GM12878 (cell line): ENCODE measurements at regions not wholly inside any gene's neighbourhood (a gene's known extent, or its start where the extent isn't known, plus 50 kb on each side); places are given as distances from the start of the nearest gene placed in this dataset.

Experiments
- ATAC-seq: fragments of 200-7000 bp; cut with Tn5 transposase; 3 replicates; pipeline ENCODE4 v1.9.1; 2020; ENCODE audit warnings: mild to moderate bottlenecking, moderate library complexity
- BruUV-seq: library from RNA; stranded (reverse); fragments of 400-500 nt; replicated peaks from 2 replicates; lab custom pipeline; 2021; lab: Mats Ljungman, UMichigan
- CTCF ChIA-PET: fragments of 300-600 bp; sonication (Branson Sonifier 250); formaldehyde crosslinking; extraction: SDS; loops from one replicate; lab custom pipeline; 2021; ENCODE audit warnings: inconsistent platforms; lab: Yijun Ruan, JAX
- POLR2A ChIA-PET: fragments of 350-600 bp; formaldehyde crosslinking; extraction: SDS; loops from one replicate; lab custom pipeline; 2021; ENCODE audit warnings: inconsistent platforms; lab: Charles Lee
- RAD21 ChIA-PET: fragments of 300-600 bp; sonication (Branson Sonifier 250); formaldehyde crosslinking; loops from one replicate; lab custom pipeline; 2023; ENCODE audit warnings: antibody characterized with exemption; ENCODE audit not compliant: unreplicated experiment; lab: Charles Lee
- SMC1A ChIA-PET: fragments of 300-600 bp; sonication (Branson Sonifier 250); formaldehyde crosslinking; loops from one replicate; lab custom pipeline; 2023; ENCODE audit not compliant: unreplicated experiment, uncharacterized antibody; lab: Charles Lee
- DNase-seq: peaks from one replicate; pipeline ENCODE4 v3.0.0-alpha.2; 2011; ENCODE audit warnings: low read depth, low spot score
- FAIRE-seq: peaks from 3 replicates; lab custom pipeline; 2011; peaks lifted over from hg19 to GRCh38; lab: Jason Lieb, UNC
- H2AFZ ChIP-seq: 2 replicates; pipeline ENCODE4 v1.6.0; 2011; ENCODE audit warnings: low read depth, low read length, control low read depth; ENCODE audit not compliant: control insufficient read depth
- H3K27ac ChIP-seq: 2 replicates; pipeline ENCODE4 v1.5.1; 2011; ENCODE audit warnings: control low read depth; ENCODE audit not compliant: control insufficient read depth, insufficient read depth
- H3K27me3 ChIP-seq, 2 experiments: replicated peaks in 1 of 2; 2 replicates each; pipeline versions ENCODE4 v1.6.0 to v1.6.1; 2011; ENCODE audit warnings: low read length in 1 of 2; ENCODE audit not compliant: control insufficient read depth in 2 of 2, insufficient read depth in 2 of 2
- H3K36me3 ChIP-seq, 2 experiments: 2 replicates each; pipeline ENCODE4 v1.5.1; 2011; ENCODE audit warnings: low read length in 1 of 2; ENCODE audit not compliant: control insufficient read depth in 2 of 2, insufficient read depth in 2 of 2
- H3K4me1 ChIP-seq: 2 replicates; pipeline ENCODE4 v1.6.1; 2011; ENCODE audit warnings: mild to moderate bottlenecking, low read length, moderate library complexity, mixed read lengths; ENCODE audit not compliant: control insufficient read depth, insufficient read depth
- H3K4me2 ChIP-seq: 2 replicates; pipeline ENCODE4 v1.6.0; 2011; ENCODE audit warnings: control low read depth; ENCODE audit not compliant: control insufficient read depth, insufficient read depth
- H3K4me3 ChIP-seq: fragments of 200-600 bp; sonication (generic); 2 replicates; pipeline ENCODE4 v1.5.1; 2016
- H3K79me2 ChIP-seq: 2 replicates; pipeline ENCODE4 v1.6.0; 2011; ENCODE audit warnings: low read length; ENCODE audit not compliant: control insufficient read depth, insufficient read depth
- H3K9ac ChIP-seq: 2 replicates; pipeline ENCODE4 v1.8.0; 2011; ENCODE audit warnings: low read length, control low read depth, mixed read lengths; ENCODE audit not compliant: control insufficient read depth, insufficient read depth
- H3K9me3 ChIP-seq: replicated peaks from 3 replicates; pipeline ENCODE4 v1.5.1; 2011; ENCODE audit warnings: mild to moderate bottlenecking, low read length; ENCODE audit not compliant: control insufficient read depth, insufficient read depth
- H4K20me1 ChIP-seq: 2 replicates; pipeline ENCODE4 v1.6.0; 2011; ENCODE audit not compliant: control insufficient read depth, insufficient read depth
- ATF7 ChIP-seq: fragments of 450-650 bp; IDR thresholded peaks from 2 replicates; pipeline ENCODE4 v1.6.1; 2016; ENCODE audit warnings: low read depth, mild to moderate bottlenecking
- IRF3 ChIP-seq: fragments of 450-650 bp; IDR thresholded peaks from 2 replicates; pipeline ENCODE4 v1.6.1; 2014; ENCODE audit warnings: mild to moderate bottlenecking
- PRDM15 ChIP-seq: fragments of 450-650 bp; formaldehyde crosslinking; IDR thresholded peaks from 2 replicates; pipeline ENCODE4 v1.4.0; 2020; ENCODE audit warnings: mild to moderate bottlenecking, moderate library complexity
- SMARCA5 ChIP-seq: fragments of 450-650 bp; IDR thresholded peaks from 2 replicates; pipeline ENCODE4 v1.6.1; 2017; ENCODE audit warnings: mild to moderate bottlenecking
- ZNF24 ChIP-seq: fragments of 450-650 bp; IDR thresholded peaks from 2 replicates; pipeline ENCODE4 v1.6.1; 2017; ENCODE audit warnings: antibody characterized with exemption, mild to moderate bottlenecking
- ZSCAN29 ChIP-seq: fragments of 450-650 bp; IDR thresholded peaks from 2 replicates; pipeline ENCODE4 v1.6.1; 2017; ENCODE audit warnings: mild to moderate bottlenecking, moderate library complexity
- WGBS: methylation state at CpG from one replicate; pipeline ENCODE4 v1.1.6; 2016; ENCODE audit warnings: low lambda C conversion rate; ENCODE audit not compliant: insufficient replicate concordance, insufficient coverage; ENCODE audit errors: missing lambda C conversion rate; 5-methylcytosine and 5-hydroxymethylcytosine counted together
- in situ Hi-C: fragments of 300-500 bp; cut with MboI; formaldehyde crosslinking; loops from 9 replicates; pipeline ENCODE4 v1.14.3; 2018; ENCODE audit warnings: mixed read lengths
- intact Hi-C: fragments of 100-400 bp; cut with micrococcal nuclease; formaldehyde crosslinking; loops from one replicate; pipeline ENCODE4 v1.14.2; 2022; ENCODE audit not compliant: unreplicated experiment
- TF ChIP-seq, protein P1 (sequence below): IDR thresholded peaks from 2 replicates; pipeline ENCODE4 v1.6.1; 2012; ENCODE audit warnings: low read length, inconsistent platforms
- TF ChIP-seq, protein P2 (sequence below): IDR thresholded peaks from 2 replicates; pipeline ENCODE4 v1.6.1; 2012; ENCODE audit warnings: mild to moderate bottlenecking, low read depth, low read length

DNA sequence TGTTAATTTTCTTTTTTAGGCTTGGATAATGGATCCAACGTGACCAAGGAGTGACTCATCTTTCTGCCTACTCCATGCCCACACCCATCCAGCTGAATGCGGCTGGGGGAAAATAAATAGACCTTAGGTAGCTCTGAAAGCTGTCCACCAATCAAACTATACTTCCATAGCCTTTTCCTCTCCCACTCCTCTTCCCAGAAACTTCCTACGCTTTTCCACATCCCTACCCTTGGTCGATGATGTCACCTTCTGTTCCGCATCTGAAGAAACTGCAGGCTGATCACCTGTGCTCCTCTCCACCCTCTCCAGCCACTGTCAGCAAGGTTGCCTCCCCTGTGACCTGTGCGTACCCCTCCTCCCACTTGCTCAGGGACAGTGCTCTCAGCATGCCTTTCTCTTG lies 359.8 kb upstream of the KLF6 start (continued):
- TF ChIP-seq PRDM15 (CRISPR knock-in tag) (no peak), SMARCA5 (no peak), ZNF24 (no peak)
- TF ChIP-seq, all 136 proteins: peak for 0

DNA sequence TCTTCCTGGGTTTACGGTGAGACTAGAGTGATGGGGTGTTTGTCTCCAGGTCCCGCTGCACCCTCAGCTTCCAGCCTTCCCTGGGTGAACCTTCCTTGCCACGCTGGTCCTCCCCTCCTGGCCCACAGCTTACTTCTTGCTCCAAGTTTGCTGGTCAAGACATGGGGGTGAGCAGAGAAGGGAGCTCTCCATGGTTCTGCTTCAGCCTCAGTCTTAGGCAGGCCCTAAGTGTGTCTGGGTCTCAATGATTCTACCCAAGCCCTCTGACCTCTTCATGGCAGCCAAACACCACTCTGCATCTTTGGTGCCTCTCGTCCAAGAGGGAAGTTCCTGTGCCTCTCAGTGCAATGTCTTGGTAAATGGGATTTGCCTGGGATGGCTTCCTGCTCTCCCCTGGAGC lies 356.5 kb upstream of the KLF6 start:
- H3K4me2 ChIP-seq, result no peak overlapping the region
- ChIA-PET CTCF (no interaction called here), POLR2A (no interaction called here), RAD21 (no interaction called here), SMC1A (no interaction called here)
- in situ Hi-C loops (no loop called here), intact Hi-C loops (no loop called here)
- no peak overlapping the region for H3K9ac ChIP-seq
- H2AFZ ChIP-seq, result no peak overlapping the region
- no peaks in the 10 kb centered on the region for H3K36me3 ChIP-seq
- H3K27me3 ChIP-seq, result no peaks in the 10 kb centered on the region; a peak in 1 of 4 replicates
- ATAC-seq (0 out of 3 replicates have a peak, but pooled peaks have one; percentile 18), FAIRE-seq (no peak), DNase-seq (no peak)
- BruUV-seq, result no TSS peak
- TF ChIP-seq IRF3 (no peak), ATF7 (no peak), ZSCAN29 (no peak)
- TF ChIP-seq, protein P1, sequence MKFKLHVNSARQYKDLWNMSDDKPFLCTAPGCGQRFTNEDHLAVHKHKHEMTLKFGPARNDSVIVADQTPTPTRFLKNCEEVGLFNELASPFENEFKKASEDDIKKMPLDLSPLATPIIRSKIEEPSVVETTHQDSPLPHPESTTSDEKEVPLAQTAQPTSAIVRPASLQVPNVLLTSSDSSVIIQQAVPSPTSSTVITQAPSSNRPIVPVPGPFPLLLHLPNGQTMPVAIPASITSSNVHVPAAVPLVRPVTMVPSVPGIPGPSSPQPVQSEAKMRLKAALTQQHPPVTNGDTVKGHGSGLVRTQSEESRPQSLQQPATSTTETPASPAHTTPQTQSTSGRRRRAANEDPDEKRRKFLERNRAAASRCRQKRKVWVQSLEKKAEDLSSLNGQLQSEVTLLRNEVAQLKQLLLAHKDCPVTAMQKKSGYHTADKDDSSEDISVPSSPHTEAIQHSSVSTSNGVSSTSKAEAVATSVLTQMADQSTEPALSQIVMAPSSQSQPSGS, result no peak
- TF ChIP-seq, protein P2, sequence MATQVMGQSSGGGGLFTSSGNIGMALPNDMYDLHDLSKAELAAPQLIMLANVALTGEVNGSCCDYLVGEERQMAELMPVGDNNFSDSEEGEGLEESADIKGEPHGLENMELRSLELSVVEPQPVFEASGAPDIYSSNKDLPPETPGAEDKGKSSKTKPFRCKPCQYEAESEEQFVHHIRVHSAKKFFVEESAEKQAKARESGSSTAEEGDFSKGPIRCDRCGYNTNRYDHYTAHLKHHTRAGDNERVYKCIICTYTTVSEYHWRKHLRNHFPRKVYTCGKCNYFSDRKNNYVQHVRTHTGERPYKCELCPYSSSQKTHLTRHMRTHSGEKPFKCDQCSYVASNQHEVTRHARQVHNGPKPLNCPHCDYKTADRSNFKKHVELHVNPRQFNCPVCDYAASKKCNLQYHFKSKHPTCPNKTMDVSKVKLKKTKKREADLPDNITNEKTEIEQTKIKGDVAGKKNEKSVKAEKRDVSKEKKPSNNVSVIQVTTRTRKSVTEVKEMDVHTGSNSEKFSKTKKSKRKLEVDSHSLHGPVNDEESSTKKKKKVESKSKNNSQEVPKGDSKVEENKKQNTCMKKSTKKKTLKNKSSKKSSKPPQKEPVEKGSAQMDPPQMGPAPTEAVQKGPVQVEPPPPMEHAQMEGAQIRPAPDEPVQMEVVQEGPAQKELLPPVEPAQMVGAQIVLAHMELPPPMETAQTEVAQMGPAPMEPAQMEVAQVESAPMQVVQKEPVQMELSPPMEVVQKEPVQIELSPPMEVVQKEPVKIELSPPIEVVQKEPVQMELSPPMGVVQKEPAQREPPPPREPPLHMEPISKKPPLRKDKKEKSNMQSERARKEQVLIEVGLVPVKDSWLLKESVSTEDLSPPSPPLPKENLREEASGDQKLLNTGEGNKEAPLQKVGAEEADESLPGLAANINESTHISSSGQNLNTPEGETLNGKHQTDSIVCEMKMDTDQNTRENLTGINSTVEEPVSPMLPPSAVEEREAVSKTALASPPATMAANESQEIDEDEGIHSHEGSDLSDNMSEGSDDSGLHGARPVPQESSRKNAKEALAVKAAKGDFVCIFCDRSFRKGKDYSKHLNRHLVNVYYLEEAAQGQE, result peak; percentile 85
- WGBS, result 50% methylated on average over 4 of the region's 4 CpGs
- H3K4me3 ChIP-seq, result no peak overlapping the region
- peaks cover 3% of the 10 kb centered on the region; the same call in 1 of the 2 replicates for H3K4me1 ChIP-seq
- H4K20me1 ChIP-seq, result no peaks in the 10 kb centered on the region
- H3K27ac ChIP-seq, result no peak overlapping the region
- H3K9me3 ChIP-seq, result peaks cover 2% of the 10 kb centered on the region; the same call in 1 of the 3 replicates
- no peaks in the 10 kb centered on the region for H3K79me2 ChIP-seq
